ENCODE measurements at regions not wholly inside any gene's neighbourhood (a gene's known extent, or its start where the extent isn't known, plus 50 kb on each side); places are given as distances from the start of the nearest gene placed in this dataset.
"Not testable (repeated sequence)": the region's sequence is repeated elsewhere in the genome, so short reads cannot be mapped to it uniquely, and the experiment has no call there.

GRCh38 chr4:81375745-81376144 is 96.0 kb downstream of the RASGEF1B start:
- DNase-seq: no peak

GRCh38 chr4:81369886-81370285 is 101.8 kb downstream of the RASGEF1B start:
- DNase-seq: no peak

GRCh38 chr4:81366779-81367178 is 104.9 kb downstream of the RASGEF1B start:
- DNase-seq: no peak

DNA sequence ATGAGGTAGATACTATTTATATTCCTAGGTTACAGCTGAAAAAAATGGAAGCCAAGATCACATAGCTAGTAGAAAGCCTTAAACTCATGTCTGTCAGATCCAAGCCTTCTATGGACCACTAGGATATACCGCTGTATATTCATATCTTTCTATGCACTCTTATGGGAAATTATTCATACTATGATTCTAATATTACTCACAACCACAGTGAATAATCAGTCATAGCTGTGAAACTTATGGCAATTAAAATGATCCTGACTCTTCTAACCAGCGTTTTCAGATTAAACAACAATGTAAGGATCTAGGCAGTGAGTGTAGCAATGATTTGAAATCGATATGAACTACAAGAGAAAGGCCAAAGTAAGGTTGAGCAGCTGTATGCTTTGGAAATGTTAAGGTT is 111.0 kb downstream of the RASGEF1B start:
- no peak for DNase-seq

- no peak for DNase-seq
Measured at GRCh38 chr4:81359207-81359606, 112.5 kb downstream of the RASGEF1B start.

DNA sequence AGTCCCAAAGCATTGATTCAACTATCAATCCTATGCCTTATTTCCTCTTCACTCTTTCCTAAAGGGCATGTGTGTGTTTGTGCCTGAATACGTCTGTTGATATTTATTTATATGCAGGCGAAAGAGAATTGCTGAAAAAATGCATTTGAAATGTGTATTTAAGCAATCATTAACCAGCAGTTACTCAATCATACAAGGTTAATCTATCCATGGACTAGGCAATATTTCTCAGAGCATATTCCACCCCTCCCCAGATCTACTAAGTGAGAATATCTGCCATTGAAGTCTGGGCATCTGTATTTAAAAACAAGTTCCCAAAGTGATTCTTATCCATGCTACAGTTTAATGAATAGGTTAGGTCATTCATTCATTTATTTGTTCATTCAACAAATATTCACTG is 113.6 kb downstream of the RASGEF1B start:
- no peak for DNase-seq

DNA sequence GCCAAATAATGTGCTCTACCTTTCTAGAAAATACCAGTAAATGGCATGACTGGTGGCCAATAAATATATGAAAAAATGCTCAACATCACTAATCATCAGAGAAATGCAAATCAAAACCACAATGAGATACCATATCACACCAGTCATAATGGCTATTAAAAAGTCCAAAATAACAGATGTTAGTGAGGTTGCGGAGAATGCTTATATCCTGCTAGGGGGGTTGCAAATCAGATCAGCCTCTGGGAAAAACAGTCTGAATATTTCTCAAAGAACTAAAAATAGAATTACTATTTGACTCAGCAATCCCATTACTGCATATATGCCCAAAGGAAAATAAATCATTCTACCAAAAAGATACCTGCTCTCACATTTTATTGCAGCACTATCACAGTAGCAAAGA is 115.1 kb downstream of the RASGEF1B start:
- no peak for DNase-seq

GRCh38 chr4:81355136-81355535 is 116.6 kb downstream of the RASGEF1B start:
- no peak for DNase-seq

- no peak for DNase-seq
Measured at GRCh38 chr4:81353861-81354260, 117.8 kb downstream of the RASGEF1B start.

- no peak for DNase-seq
Measured at GRCh38 chr4:81352446-81352835, 119.3 kb downstream of the RASGEF1B start.

- DNase-seq: peak; percentile 63
Measured at GRCh38 chr4:81351654-81352445, 119.9 kb downstream of the RASGEF1B start.

- no peak for DNase-seq
Measured at GRCh38 chr4:81350040-81350439, 121.7 kb downstream of the RASGEF1B start.

DNA sequence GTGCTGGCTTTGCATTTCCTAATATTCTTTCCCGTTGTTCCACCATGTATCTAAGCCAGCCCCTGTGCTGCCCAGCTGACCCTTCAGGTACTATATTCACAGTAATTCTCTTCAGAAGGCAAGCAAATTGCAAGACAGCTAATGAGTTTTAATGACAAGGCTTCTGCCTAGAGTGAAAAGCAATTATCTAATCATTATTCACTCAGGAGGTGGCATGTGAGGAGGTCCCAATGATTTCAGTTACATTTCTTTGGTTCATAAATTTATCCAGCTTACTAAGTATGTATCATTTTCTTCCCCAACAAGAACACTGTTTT is 123.0 kb downstream of the RASGEF1B start:
- DNase-seq: no peak

- DNase-seq: no peak
Measured at GRCh38 chr4:81348086-81348777, 123.5 kb downstream of the RASGEF1B start.

DNA sequence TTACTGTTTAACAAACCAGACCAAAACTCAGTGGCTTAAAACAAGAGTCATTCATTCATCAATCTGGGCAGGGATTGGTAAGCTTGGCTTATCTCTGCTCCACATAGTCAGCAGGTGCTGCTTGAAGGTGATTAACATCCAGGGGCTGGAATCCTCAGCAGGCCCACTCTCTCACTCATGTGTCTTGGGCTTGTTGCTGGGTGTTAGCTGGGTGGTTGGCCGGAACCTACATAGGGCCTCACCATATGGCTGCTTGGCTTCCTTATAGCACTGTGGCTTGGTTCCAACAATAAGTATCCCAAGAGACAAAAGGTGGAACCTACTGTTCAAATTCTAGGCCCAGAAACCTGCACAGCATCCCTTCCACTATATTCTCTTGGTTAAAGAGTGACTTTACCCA is 125.0 kb downstream of the RASGEF1B start:
- no peak for DNase-seq

- DNase-seq: no peak
Measured at GRCh38 chr4:81343536-81343935, 128.2 kb downstream of the RASGEF1B start.

DNA sequence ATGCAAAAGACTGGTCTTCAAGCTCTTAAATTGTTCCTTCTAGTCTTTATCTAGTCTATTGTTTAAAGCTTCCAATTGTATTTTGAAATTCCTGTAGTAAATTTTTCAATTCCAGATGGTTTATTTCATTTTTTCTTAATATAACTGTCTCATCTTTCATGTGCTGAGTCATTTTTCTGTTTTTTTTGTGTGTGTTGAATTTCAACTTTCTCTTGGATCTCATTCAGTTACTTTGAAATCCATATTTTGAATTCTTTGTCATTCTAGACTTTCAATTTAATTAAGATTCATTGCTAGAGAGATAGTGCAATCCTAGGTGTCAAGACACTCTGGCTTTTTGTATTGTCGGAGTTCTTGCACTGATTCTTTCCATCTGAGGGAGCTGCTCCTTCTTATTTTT is 128.0 kb upstream of the PRKG2 start:
- DNase-seq: no peak

- no peak for DNase-seq
Measured at GRCh38 chr4:81337211-81337610, 122.2 kb upstream of the PRKG2 start.

- no peak for DNase-seq
Measured at GRCh38 chr4:81335122-81335912, 120.3 kb upstream of the PRKG2 start.

DNA sequence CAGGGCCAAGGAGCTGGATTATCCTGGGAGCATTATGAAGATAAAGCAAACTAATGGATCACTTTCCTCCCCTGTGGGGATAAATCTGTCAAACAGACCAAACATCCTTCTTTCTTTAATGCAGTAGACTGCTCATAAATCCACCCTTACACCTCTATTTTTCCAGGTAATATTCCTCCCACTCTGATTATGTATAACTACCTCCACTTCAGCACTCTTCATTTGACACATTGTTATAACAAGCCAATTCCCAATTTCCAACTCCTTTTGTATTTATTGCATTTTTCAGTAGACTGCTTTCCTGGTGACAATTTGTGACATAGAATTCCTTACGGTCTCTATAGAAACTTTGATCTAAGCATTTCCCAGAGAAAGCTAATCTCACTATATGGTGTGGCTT is 115.0 kb upstream of the PRKG2 start:
- no peak for DNase-seq

DNA sequence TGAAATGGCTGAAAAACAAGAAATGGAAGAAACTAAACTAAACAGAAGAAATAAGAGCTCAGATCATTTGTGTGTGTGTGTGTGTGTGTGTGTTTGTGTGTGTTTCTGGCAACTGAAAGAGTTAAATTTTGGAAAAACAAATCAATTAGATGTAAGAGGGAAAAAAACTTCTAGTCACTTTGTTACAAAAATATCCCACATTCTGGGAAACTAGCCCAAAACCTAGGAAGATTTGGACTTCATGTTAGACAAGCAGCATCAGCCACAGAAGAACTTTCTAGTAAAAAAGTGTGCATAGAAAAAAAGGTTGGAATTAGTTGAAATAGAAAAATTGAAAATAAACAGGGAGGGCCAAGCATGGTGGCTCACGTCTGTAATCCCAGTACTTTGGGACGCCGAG is 111.6 kb upstream of the PRKG2 start:
- no peak for DNase-seq

DNA sequence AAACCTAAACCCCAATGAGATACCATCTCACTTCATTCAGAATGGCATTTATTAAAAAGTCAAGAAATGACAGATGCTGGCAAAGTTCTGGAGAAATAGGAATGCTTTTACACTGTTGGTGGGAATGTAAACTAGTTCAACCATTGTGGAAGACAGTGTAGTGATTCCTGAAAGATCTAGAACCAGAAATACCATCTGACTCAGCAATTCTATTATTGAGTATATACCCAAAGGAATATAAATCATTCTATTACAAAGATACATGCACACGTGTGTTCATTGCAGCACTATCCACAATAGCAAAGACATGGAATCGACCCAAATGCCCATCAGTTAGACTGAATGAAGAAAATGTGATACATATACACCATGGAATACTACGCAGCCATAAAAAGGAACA is 109.6 kb upstream of the PRKG2 start:
- DNase-seq: not testable (repeated sequence)

DNA sequence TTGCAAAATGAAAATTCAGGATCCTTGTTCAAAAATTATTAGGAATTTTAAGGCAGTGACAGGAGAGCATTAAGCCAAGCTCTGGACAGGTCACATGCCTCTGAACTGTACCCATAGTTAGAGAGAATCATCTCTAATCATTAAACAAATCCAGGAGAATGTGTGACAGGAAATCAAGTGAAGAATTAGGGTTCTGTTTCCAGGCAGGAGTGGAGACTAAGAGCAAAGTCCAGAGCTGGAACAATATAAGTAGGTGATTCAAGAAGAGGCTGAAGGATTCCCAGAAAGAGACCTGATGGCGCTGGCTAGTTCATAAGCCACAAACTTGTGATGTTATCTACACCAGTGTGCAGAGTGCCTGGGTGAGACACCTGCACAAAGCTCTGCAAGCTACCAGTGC is 104.6 kb upstream of the PRKG2 start:
- no peak for DNase-seq

- no peak for DNase-seq
Measured at GRCh38 chr4:81314897-81315470, 100.0 kb upstream of the PRKG2 start.

Measured in activated CD4-positive, alpha-beta T cell treated with anti-CD3 and anti-CD28 coated beads, Interleukin-2, amount 50 U/mL, for 1 hour (primary cell).